ENCODE measurements at regions not wholly inside any gene's neighbourhood (a gene's known extent, or its start where the extent isn't known, plus 50 kb on each side); places are given as distances from the start of the nearest gene placed in this dataset.

DNA sequence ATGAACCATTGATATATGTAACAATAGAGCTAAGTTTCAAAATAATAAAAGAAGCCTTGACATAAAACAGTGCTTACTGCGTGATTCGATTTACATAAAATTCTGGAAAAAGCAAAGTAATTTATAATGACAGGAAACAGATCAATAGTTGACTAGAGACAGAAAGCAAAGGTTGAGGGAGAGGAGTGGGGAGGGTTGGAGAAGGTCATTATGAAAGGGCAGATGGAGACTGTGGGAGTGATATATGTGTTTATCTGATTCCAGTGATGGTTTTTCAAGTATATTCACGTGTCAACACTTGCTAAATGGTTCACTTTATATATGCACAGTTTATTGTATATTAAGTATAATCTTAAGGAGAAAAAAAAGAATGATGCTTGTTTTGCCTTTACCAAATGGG, 1885.7 kb upstream of the NUDT12 start:
- H3K9me2 ChIP-seq (ENCODE audit: insufficient read depth) = no peaks in the 10 kb centered on the region
- H3K9me3 ChIP-seq (ENCODE audit: control insufficient read depth in 1 of 2, insufficient read depth in 1 of 2, low read depth in 1 of 2, low read length in 2 of 2) = no peaks in the 10 kb centered on the region
- TF ChIP-seq RAD21 (IDR thresholded peaks at IDR 0.05; ENCODE audit: low read depth) (no peak), ZNF274 (IDR thresholded peaks at IDR 0.05; ENCODE audit: low read depth, low read length) (no peak), ZFX (IDR thresholded peaks at IDR 0.05) (no peak), EGR1 (IDR thresholded peaks at IDR 0.05; ENCODE audit: low read depth) (no peak), SP1 (IDR thresholded peaks at IDR 0.05; ENCODE audit: low read depth) (no peak)
- TF ChIP-seq, protein P1, sequence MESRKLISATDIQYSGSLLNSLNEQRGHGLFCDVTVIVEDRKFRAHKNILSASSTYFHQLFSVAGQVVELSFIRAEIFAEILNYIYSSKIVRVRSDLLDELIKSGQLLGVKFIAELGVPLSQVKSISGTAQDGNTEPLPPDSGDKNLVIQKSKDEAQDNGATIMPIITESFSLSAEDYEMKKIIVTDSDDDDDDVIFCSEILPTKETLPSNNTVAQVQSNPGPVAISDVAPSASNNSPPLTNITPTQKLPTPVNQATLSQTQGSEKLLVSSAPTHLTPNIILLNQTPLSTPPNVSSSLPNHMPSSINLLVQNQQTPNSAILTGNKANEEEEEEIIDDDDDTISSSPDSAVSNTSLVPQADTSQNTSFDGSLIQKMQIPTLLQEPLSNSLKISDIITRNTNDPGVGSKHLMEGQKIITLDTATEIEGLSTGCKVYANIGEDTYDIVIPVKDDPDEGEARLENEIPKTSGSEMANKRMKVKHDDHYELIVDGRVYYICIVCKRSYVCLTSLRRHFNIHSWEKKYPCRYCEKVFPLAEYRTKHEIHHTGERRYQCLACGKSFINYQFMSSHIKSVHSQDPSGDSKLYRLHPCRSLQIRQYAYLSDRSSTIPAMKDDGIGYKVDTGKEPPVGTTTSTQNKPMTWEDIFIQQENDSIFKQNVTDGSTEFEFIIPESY (IDR thresholded peaks at IDR 0.05; ENCODE audit: extremely low read depth, insufficient replicate concordance, low read length) = no peak
- TF ChIP-seq, protein P2, sequence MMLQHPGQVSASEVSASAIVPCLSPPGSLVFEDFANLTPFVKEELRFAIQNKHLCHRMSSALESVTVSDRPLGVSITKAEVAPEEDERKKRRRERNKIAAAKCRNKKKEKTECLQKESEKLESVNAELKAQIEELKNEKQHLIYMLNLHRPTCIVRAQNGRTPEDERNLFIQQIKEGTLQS (IDR thresholded peaks at IDR 0.05) = no peak
- TF ChIP-seq, protein P3, sequence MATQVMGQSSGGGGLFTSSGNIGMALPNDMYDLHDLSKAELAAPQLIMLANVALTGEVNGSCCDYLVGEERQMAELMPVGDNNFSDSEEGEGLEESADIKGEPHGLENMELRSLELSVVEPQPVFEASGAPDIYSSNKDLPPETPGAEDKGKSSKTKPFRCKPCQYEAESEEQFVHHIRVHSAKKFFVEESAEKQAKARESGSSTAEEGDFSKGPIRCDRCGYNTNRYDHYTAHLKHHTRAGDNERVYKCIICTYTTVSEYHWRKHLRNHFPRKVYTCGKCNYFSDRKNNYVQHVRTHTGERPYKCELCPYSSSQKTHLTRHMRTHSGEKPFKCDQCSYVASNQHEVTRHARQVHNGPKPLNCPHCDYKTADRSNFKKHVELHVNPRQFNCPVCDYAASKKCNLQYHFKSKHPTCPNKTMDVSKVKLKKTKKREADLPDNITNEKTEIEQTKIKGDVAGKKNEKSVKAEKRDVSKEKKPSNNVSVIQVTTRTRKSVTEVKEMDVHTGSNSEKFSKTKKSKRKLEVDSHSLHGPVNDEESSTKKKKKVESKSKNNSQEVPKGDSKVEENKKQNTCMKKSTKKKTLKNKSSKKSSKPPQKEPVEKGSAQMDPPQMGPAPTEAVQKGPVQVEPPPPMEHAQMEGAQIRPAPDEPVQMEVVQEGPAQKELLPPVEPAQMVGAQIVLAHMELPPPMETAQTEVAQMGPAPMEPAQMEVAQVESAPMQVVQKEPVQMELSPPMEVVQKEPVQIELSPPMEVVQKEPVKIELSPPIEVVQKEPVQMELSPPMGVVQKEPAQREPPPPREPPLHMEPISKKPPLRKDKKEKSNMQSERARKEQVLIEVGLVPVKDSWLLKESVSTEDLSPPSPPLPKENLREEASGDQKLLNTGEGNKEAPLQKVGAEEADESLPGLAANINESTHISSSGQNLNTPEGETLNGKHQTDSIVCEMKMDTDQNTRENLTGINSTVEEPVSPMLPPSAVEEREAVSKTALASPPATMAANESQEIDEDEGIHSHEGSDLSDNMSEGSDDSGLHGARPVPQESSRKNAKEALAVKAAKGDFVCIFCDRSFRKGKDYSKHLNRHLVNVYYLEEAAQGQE (IDR thresholded peaks at IDR 0.05; ENCODE audit: low read depth) = no peak
- no peaks in the 10 kb centered on the region for H4K20me1 ChIP-seq (ENCODE audit: insufficient read depth)
- no peak overlapping the region for H3K4me3 ChIP-seq (replicated peaks in 1 of 2; ENCODE audit: low read depth in 1 of 2, low read length in 2 of 2)
- no peak overlapping the region for H2AFZ ChIP-seq (ENCODE audit: low read depth, low read length, poor library complexity, severe bottlenecking)
- no peak overlapping the region for H3K9ac ChIP-seq (ENCODE audit: low read length)
- POLR2A ChIA-PET = no interaction called here
- RAD21 ChIA-PET (ENCODE audit: low non-redundant PET in 1 of 2, low total read pairs in 2 of 2, uncharacterized antibody in 2 of 2, unreplicated experiment in 2 of 2) = no interaction called here
- no peak for ATAC-seq
- DNase-seq (ENCODE audit: low read depth, low spot score) = no peak
- H3K27ac ChIP-seq (ENCODE audit: low read depth, low read length) = no peak overlapping the region
- no peaks in the 10 kb centered on the region for H3K36me3 ChIP-seq (ENCODE audit: control insufficient read depth in 1 of 2, insufficient read depth in 2 of 2, low read length in 2 of 2)
- H3K79me2 ChIP-seq (ENCODE audit: insufficient read depth, low read length) = no peaks in the 10 kb centered on the region
- CTCF ChIA-PET = no interaction called here
- intact Hi-C loops (cut with micrococcal nuclease) = no loop called here
- no peak overlapping the region for H3K4me2 ChIP-seq (ENCODE audit: low read length)
- no peaks in the 10 kb centered on the region for H3K27me3 ChIP-seq (ENCODE audit: insufficient read depth, low read length)
- no TSS peak for BruUV-seq (replicated peaks)
- no peaks in the 10 kb centered on the region for H3K4me1 ChIP-seq (ENCODE audit: control insufficient read depth in 1 of 2, insufficient read depth in 2 of 2, low read length in 2 of 2)

All from HCT116 (cell line).